A673 (cell line): ENCODE measurements at regions not wholly inside any gene's neighbourhood (a gene's known extent, or its start where the extent isn't known, plus 50 kb on each side); places are given as distances from the start of the nearest gene placed in this dataset.

Experiments used
- BruUV-seq: library from RNA; stranded (reverse); fragments of 400-500 nt; replicated peaks from 2 replicates; lab custom pipeline; 2021; lab: Mats Ljungman, UMichigan
- CTCF ChIA-PET: fragments of 300-600 bp; sonication (Branson Sonifier 250); formaldehyde crosslinking; loops from one replicate; lab custom pipeline; 2022; ENCODE audit warnings: antibody characterized with exemption; lab: Charles Lee
- POLR2A ChIA-PET: fragments of 300-600 bp; sonication (Branson Sonifier 250); formaldehyde crosslinking; loops from one replicate; lab custom pipeline; 2022; ENCODE audit warnings: antibody characterized with exemption; ENCODE audit not compliant: low non-redundant PET; lab: Charles Lee
- DNase-seq: peaks from one replicate; pipeline ENCODE4 v3.0.0-alpha.2; 2015; ENCODE audit warnings: low spot score
- H3K27ac ChIP-seq: fragments of 200-600 bp; sonication (generic); 2 replicates; pipeline ENCODE4 v1.5.1; 2016; ENCODE audit warnings: mixed run types, low read depth, mild to moderate bottlenecking, mixed read lengths, antibody characterized with exemption, low read length; ENCODE audit not compliant: poor library complexity, severe bottlenecking
- H3K27me3 ChIP-seq: fragments of 200-600 bp; sonication (generic); replicated peaks from 2 replicates; pipeline ENCODE4 v1.6.1; 2017; ENCODE audit warnings: mixed run types, low read depth, mild to moderate bottlenecking, mixed read lengths, antibody characterized with exemption, low read length; ENCODE audit not compliant: insufficient read depth, poor library complexity
- H3K36me3 ChIP-seq: fragments of 200-600 bp; sonication (generic); 2 replicates; pipeline ENCODE4 v1.6.1; 2016; ENCODE audit warnings: mixed run types, mild to moderate bottlenecking, mixed read lengths, antibody characterized with exemption, low read length; ENCODE audit not compliant: insufficient read depth, poor library complexity, severe bottlenecking
- H3K4me1 ChIP-seq: fragments of 200-600 bp; sonication (generic); 2 replicates; pipeline ENCODE4 v1.6.1; 2017; ENCODE audit warnings: mixed run types, mild to moderate bottlenecking, mixed read lengths, antibody characterized with exemption, low read length; ENCODE audit not compliant: insufficient read depth, poor library complexity, severe bottlenecking
- H3K4me3 ChIP-seq: fragments of 200-600 bp; sonication (generic); 2 replicates; pipeline ENCODE4 v1.5.1; 2016; ENCODE audit warnings: low read depth, mixed run types, mild to moderate bottlenecking, mixed read lengths, low read length; ENCODE audit not compliant: poor library complexity, severe bottlenecking
- H3K9me3 ChIP-seq: fragments of 200-600 bp; sonication (generic); 2 replicates; pipeline ENCODE4 v1.6.1; 2016; ENCODE audit warnings: mixed run types, low read depth, mild to moderate bottlenecking, mixed read lengths, antibody characterized with exemption, low read length; ENCODE audit not compliant: poor library complexity, severe bottlenecking
- EZH2 ChIP-seq: fragments of 200-600 bp; sonication (generic); IDR thresholded peaks from 2 replicates; pipeline ENCODE4 v1.6.1; 2017; ENCODE audit warnings: borderline replicate concordance, low read depth, mild to moderate bottlenecking, mixed read lengths, antibody characterized with exemption, low read length; ENCODE audit not compliant: poor library complexity, severe bottlenecking
- intact Hi-C: fragments of 100-400 bp; cut with micrococcal nuclease; formaldehyde crosslinking; loops from one replicate; pipeline ENCODE4 v1.10.0; 2022; ENCODE audit not compliant: unreplicated experiment
- TF ChIP-seq, protein P1 (sequence below): fragments of 300-800, 200-600 bp; sonication (generic); conservative IDR thresholded peaks from 2 replicates; pipeline ENCODE4 v1.5.1; 2017; ENCODE audit warnings: low read depth, mild to moderate bottlenecking, antibody characterized with exemption, low read length, moderate library complexity, mixed read lengths

DNA sequence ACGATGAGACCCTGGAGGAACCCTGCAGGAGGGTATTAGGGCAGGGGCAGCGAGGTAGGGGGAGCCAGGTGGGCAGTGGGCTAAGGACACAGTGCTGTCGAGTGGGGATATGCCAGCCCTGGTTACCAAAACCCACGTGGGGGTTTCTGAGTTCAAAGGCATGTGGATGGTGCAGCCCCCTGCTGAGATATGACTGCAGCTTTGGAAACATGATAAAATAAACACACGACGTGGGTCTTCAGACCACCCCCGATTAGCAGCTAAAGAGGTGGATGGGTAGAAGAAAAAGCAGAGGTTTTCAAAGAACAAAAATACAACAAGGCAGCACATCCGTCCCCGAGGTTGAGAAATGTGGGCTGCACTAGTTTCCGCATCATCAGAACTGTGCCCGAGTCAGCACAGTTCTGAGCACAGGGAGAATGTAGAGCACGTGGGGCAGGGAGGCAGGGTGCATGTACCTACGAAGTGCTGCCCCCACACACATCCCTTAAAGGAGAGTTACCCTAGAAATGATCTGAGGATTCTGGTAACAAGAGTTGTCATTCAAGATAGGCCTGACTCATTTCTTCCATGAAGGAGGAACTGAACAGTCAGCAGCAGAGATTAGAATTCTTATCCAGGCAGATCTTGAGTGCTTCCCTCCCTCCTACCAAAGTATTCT lies 121.3 kb downstream of the RPLP1 start:
- TF ChIP-seq EZH2 = no peak
- TF ChIP-seq, protein P1, sequence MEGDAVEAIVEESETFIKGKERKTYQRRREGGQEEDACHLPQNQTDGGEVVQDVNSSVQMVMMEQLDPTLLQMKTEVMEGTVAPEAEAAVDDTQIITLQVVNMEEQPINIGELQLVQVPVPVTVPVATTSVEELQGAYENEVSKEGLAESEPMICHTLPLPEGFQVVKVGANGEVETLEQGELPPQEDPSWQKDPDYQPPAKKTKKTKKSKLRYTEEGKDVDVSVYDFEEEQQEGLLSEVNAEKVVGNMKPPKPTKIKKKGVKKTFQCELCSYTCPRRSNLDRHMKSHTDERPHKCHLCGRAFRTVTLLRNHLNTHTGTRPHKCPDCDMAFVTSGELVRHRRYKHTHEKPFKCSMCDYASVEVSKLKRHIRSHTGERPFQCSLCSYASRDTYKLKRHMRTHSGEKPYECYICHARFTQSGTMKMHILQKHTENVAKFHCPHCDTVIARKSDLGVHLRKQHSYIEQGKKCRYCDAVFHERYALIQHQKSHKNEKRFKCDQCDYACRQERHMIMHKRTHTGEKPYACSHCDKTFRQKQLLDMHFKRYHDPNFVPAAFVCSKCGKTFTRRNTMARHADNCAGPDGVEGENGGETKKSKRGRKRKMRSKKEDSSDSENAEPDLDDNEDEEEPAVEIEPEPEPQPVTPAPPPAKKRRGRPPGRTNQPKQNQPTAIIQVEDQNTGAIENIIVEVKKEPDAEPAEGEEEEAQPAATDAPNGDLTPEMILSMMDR = no peak
- Histone ChIP-seq H3K9me3 (no peaks in the 10 kb centered on the region), H3K4me1 (no peaks in the 10 kb centered on the region), H3K36me3 (no peaks in the 10 kb centered on the region), H3K27me3 (no peaks in the 10 kb centered on the region), H3K27ac (no peak overlapping the region), H3K4me3 (no peak overlapping the region)
- BruUV-seq = no TSS peak
- ChIA-PET CTCF (no interaction called here), POLR2A (no interaction called here)
- no peak for DNase-seq
- intact Hi-C loops = loop anchor here (10.0 kb wide), 1 partner anchor 911 kb away; no protein-coding TSS in a partner anchor

DNA sequence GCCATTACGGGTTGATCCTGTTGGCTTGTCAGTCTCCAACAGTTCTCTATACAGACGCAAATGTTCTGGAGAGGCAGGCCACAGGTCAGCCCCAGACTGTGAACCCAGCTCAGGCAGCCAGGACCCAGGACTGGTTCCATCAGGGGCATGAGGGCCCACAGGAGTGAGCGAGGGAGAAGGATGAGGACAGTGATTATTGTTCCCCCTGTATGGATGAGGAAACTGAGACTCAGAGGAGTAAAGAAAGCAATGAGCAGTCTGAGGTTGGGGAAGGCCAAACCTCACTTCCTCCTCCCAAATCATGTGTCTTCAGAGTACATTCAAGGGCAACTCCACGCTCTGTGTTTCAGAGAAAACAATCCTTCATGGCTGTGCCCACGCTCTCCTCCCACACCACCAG lies 121.9 kb downstream of the RPLP1 start:
- Histone ChIP-seq H3K9me3 (no peaks in the 10 kb centered on the region), H3K36me3 (no peaks in the 10 kb centered on the region), H3K27me3 (no peaks in the 10 kb centered on the region), H3K27ac (no peak overlapping the region), H3K4me1 (no peaks in the 10 kb centered on the region), H3K4me3 (no peak overlapping the region)
- no TSS peak for BruUV-seq
- DNase-seq = no peak
- no peak for TF ChIP-seq EZH2
- TF ChIP-seq, protein P1 = no peak
- intact Hi-C loops = loop anchor here (10.0 kb wide), 1 partner anchor 910 kb away; no protein-coding TSS in a partner anchor
- ChIA-PET CTCF (no interaction called here), POLR2A (no interaction called here)

- CTCF ChIA-PET = interaction anchor here (1.3 kb wide), 1 partner anchor 97 kb away, joined by 3 read pairs; no protein-coding TSS in a partner anchor
- no TSS peak for BruUV-seq
- Histone ChIP-seq H3K4me1 (no peaks in the 10 kb centered on the region), H3K27ac (no peak overlapping the region), H3K27me3 (no peaks in the 10 kb centered on the region), H3K4me3 (no peak overlapping the region), H3K36me3 (no peaks in the 10 kb centered on the region), H3K9me3 (no peaks in the 10 kb centered on the region)
- POLR2A ChIA-PET = no interaction called here
- TF ChIP-seq, protein P1 = no peak
- TF ChIP-seq EZH2 = no peak
- intact Hi-C loops = loop anchor here (10.0 kb wide), 1 partner anchor 909 kb away; no protein-coding TSS in a partner anchor
- DNase-seq = no peak
Measured at GRCh38 chr15:69575387-69575786, 122.8 kb downstream of the RPLP1 start.
